ENCODE measurements at regions not wholly inside any gene's neighbourhood (a gene's known extent, or its start where the extent isn't known, plus 50 kb on each side); places are given as distances from the start of the nearest gene placed in this dataset.
"Not testable (repeated sequence)": the region's sequence is repeated elsewhere in the genome, so short reads cannot be mapped to it uniquely, and the experiment has no call there.

DNA sequence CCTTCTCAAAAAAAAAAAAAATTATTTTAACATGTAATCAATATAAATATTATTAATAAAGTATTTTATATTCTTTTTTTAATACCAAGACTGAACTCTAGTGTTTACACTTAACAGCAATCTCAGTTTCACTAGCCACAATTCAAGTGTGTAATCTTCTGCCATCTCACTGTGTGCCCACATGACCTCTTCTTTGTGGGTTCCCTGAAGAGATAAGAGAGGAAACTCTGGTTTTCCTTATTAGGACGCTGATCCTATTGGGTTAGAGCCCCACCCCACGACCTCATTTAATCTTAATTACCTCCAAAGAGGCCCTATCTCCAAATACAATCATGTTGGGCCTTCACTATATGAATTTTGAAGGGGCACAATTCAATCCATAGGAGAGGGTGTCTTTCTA is 177.6 kb downstream of the STK31 start:
- DNase-seq: no peak

DNA sequence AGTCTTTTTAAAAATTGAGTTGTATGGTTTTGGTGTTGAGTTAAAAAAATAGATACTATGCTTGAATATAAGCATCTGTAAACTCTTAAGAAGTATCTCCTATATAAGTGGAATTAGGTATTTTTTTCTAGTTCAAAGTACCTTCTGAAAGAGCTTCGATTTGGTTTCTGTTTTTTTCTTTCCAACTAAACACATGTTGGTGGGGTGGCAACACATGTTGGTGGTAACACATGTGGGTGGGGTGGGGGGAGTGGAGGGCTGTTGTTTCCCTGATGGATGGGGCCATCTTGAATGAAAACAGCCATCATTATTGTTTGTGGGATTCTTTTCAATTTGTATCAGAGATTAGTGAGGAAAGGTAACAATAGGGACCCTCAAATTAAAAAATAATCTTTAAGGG is 178.9 kb downstream of the STK31 start:
- no peak for DNase-seq

DNA sequence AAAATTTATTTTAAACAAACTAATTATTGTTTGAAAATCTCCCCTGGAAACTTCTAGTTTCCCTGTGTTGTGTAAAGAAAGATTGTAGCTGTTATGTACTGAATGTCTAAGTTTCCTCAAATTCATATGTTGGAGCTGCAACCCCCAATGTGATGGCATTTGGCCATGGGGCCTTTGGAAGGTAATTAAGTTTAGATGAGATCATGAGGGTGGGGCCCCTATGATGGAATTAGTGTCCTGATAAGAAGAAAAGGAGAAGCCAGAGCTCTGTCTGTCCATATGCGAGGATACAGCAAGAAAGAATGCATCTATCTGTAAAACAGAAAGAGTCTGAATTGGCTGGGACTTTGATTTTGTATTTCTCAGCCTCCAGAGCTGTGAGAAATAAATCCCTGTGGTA is 179.5 kb downstream of the STK31 start:
- DNase-seq: no peak

DNA sequence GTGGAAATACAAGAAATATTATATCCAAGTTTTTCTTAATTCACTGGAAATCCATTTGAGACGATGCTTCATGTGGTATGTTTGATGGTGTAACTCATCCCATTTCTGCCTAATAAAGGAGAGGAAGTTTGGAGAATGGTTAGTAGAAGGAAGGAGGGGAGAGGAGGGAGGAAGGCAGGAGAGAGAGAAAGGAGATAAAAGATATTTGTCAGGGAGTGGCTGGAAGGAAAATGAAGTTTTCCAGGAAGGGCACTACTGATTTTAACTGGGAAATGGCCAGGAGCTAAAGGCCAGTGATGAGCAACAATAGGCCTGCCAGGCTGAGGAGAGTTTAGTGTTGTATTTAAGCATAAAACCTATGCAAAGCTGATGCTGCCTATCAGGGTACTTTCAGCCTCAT is 182.0 kb downstream of the STK31 start:
- no peak for DNase-seq

DNA sequence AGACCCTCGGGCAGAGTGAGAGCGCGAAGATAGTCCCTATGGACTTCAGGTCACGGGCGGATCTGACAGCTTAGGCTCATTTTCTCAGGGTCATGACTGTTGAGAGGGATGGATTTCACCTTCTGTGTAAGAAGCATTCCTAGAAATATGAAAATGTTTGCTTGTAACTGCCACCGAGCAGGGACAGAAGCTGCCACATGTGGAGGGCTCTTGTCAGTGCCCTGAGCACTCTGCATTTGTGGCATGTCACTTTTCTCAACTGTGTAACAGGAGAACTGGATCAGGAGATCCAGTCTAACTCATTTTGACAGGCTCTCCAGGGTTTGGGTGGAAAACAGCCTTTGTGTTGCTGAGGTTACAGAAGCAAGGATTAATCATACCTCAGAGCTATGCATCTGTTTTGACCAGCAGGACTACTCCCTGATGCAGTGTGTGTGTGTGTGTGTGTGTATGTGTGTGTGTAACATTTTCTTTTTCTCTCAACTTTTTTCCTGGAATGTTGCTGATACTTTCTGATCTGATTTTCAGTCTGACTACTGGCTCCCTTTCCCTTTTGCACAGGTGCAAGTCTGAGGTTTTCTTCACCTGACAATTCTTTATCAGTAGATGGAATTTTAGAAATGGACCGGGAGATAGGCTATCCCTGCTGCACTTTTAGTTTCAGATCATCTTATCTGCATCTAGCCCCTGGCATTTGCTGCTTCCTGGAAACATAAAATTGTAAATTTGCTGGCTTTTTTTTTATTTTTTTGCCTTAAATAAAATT is 183.3 kb downstream of the STK31 start:
- DNase-seq: peak; percentile 16

DNA sequence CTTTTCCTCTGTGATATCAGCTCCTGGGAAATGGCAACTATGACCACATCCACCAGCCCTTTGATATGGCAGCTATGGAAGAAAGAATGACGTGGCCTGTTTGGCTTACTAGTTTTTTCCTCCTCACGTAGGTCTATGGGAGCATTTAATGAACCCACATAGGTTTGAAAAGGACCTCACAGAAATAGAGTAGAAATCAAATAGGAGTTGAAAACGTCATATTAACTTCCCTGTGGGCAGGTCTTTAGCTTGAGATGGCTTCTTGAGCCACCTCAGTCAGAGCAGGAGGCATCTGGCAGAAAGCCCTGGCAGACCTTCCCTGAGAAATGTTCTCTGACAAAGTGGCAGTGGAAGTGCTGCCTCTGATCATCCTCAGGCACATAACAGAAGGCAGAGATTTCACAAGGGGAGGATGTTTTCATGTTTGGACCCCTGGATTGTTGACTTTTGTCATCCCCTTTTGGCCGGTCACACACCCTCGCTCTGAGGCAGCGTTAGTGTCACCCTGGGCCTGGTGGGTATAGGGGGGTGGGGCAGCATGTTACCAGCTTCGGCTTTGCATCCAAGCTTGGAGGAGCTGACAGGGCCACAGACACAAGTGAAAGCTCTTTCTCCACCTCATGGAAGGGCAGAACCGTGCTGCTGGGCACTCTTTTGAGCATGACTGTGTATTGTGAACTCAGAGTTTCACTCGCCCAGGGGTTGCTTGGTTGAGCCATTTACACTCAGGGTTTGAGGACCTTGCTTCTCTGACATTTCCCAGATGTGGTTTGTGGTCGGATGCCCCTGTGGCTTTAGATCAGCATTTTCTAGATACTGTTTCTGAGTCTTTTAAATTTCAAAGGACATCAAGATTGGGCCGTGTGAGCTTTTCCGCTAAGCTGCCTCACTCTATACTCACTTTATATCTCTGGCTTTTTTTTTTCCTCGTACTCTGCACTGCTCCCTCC is 184.2 kb downstream of the STK31 start:
- peak; percentile 86 for DNase-seq

DNA sequence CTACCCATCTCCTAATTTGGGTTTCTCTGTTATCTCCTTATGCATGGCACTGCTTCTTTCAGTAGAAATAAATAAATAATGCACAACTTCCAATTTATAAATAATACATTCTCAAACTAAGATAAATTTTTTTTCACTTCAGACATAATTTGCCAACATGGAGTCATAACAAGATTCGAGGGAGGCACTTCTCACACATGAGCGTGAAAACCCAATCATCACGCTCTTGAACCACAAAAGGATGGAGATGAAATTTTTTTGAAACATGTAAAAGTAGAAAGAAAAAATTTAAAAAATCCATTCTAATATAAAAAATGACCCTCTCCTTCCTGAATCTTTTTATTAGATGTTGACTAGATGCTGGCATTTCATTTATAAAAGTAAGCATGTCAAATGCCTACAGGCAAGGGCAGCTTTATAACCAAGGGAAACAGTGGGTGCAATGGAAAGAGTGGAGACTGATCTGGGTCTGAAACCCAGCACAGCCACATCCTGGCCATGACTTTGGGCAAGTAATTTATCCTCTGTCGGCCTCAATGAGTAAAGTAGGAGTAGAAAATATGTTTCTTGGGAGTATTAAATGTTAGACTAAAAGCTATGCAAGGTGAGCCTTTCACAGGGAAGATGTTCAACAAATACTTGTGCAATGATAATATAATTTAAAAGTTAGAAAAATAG is 185.0 kb downstream of the STK31 start:
- DNase-seq: peak; percentile 58

DNA sequence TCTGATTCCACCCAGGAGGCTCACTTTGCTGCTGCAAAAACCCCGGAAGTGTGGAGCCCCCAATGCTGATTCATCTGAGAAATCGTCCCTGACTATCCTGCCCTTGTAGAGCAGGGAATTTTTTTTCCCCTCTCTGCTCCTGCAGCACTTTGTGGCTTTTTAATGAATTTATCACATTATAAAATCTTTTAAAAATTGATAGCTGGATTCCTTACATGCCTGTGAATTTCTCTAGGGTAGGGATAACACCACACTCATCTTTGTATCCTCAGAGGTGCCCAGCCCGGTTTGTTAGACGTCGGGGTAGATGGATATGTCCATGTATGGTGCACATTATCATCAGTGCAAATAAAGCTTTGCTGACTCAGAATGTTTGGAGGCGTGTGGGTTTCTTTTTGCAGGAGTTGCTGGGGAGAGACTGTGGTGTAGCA is 185.7 kb downstream of the STK31 start:
- peak; percentile 39 for DNase-seq

DNA sequence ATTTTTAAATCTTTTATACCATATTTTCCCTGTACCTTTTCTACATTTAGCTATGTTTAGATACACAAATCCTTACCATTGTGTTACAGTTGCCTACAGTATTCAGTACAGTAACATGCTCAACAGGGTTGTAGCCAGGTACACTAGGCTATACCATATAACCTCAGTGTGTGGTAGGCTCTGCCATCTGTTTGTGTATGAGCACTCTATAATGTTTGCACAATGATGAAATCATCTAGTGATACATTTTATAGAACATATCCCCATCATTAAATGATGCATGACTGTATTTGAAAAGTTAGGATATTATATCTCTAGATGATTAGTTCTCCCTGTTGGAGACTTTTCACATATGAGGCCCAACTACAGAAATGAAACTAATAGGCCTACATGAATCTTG is 188.6 kb downstream of the STK31 start:
- no peak for DNase-seq

DNA sequence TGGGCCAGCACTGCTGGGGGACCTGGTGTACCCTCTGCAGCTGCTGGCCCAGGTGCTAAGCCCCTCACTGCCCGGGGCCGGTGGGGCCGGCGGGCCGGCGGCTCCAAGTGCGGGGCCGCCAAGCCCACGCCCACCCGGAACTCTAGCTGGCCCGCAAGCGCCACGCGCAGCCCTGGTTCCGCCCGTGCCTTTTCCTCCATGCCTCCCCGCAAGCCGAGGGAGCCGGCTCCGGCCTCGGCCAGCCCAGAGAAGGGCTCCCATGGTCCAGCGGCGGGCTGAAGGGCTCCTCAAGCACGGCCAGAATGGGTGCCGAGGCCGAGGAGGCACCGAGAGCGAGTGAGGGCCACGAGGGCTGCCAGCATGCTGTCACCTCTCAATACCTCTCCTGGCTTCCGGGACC is 194.9 kb downstream of the STK31 start:
- not testable (repeated sequence) for DNase-seq

DNA sequence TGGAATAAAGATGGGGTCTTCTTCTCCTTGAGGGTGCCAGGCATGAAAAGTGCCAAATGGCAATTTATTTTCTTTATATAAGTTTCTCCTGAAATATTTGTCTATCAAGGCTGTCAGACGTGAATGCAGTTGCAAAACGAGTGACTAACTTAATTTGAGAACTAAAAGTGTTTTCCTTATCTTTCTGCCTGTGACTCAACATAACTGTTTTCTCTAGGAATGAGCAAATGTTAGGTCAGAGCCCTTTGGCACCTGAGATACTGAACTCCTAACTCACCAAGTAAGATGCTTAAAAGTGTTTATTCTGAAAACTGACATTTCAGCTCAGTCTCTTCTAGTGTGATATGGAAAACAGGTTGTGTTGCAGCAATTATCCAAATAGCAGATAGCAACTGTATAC is 197.0 kb downstream of the STK31 start:
- no peak for DNase-seq

DNA sequence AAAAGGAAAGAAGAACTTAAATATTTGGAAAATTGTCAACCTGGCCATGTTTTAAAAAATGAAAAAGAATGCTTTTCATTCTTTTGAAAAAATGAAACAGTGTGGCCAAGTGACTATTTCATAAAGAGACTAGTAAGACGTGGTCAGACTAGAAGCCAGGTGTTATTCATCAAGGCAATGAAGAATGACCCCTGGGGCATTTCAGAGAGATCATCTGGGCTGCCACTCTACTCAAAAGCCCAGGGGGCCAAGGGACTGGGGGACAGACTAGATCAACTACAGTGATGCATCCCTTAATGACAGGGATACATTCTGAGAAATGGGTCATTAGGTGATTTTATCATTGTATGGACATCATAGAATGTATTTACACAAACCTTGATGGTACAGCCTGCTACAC is 199.4 kb downstream of the STK31 start:
- no peak for DNase-seq

DNA sequence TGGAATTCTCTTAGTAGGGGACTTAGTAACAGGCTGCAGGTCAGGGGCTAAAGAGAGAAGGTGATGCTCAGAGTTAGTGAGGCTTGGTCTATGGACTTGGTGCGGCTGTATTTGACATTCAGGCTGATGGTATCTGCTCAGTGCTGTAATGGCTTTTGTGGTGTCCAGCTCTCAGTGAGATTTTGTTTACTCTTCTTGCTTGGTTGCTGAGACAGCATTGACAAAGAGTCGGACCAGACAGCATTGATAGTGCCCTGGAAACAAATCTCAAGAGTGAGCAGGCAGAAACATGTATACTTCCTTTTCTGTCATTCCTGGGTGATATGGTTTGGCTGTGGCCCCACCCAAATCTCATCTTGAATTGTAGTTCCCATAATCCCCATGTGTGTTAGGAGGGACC is 202.0 kb downstream of the STK31 start:
- no peak for DNase-seq

DNA sequence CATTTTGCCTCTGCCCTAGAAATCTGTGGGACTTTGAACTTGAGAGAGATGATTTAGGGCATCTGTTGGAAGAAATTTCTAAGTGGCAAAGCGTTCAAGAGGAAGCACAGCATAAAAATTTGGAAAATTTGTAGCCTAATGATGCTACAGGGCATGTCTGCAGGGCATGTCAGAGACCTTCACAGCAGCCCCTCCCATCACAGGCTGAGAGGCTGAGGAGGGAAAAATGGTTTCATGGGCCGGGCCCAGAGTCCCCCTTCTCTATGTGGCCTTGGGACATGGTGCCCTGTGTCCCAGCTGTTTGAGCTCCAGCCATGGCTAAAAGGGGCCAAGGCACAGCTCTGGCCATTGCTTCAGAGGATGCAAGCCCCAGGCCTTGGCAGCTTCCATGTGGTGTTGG is 203.0 kb downstream of the STK31 start:
- no peak for DNase-seq

DNA sequence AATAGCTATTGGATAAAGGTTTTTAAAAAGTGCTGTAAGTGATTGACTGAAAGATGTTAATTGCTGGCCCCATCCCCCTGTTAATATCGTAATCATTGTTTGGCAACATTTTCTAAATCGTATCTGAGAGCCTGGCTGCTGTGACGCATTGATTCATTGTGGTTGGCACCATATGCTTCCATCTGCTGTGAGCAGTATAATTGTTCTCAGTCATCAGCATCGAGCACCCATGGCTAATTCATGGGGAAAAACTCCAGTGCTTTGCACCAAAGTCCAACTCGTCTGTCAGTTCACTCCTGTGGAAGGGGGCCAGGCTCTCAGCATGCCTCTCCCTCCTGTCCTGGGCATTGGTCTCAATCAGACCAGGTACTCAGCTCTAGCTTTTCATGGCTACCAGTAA is 205.2 kb downstream of the STK31 start:
- DNase-seq: no peak

DNA sequence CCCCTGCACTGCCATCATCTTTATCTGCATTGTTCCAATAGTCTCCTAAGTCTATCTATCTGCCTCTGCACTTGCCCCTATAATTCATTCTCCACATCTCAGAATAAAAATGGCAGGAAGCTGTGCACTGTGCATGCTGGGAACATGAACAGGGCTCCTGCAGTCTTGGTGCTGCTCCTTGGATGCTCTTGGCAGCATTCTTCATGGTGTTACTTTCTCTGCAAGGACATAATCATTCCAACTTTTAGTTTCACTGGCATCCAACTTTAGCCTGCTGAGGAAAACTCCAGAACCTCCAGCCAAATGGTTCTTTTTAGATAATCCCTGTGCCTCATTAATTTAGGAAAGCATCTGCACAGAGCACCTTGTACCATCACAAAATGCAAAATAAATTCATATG is 208.3 kb downstream of the STK31 start:
- DNase-seq: no peak

DNA sequence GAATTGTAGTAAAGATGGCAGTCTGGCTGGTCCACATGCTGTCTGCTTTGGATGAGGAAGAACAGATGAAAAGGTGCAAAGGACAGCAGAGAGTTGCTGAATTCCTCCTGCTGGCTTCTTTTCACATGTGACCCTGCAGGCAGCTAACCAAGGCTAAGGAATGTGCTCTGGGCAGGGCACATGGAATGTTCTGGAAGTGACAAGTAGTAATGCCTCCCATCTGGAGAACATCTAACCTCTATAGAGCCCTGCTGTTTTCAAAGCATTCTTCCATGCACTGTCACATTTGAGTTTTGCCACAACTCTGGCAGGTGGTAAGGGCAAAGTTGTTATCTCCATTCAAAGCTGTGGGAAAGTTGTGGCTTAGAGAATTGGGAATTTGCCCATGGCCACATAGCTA is 208.8 kb downstream of the STK31 start:
- DNase-seq: no peak

DNA sequence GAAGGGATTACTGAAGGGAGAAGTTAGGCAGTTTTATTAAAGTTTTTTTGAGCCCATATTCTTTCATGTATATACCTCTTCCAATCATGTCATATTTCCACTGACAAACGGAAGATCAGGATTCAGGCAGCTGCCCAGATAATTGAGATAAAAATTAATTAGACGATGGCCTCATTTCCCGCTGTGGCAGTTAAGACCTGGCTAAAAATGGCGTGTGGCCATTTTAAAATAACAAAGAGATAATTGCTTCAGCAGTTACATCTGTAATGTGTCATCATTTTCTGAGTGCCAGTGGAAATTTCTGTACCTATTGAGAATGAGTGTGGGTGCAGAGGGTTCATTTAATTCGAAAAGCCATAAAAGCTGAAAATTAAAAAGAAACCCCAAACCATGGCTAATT is 215.1 kb downstream of the STK31 start:
- DNase-seq: no peak

DNA sequence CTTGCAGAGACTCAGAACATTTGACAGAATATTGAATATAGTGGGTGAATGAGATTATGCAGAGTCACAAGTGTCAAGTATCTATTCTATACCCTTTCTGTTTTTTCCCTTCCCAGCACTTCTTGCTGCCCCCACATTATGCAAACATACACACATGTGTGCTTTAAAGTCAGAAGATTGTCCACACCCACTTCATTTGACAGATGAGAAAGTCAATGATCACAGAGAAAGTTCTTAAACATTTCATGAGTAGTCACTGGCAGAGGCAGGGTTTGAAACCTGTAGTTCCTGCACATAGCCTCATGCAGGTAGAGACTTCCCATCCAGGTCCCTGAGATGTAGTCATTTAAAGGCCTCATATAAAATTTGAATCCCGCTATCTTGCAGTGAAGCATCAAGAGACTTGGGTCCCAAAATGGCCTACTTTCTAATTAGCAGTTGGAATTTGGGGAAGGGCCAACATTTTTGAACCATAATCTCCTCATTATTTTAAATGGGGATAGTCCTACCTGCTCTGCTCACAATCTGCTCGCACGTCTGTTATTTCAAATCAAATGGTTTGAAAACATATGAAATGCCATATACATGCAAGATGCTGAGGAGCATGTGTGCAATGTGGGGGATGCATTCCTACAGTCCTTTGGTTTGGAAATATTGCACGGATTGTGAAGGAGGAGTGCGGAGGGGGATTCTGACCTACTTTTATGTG is 217.8 kb downstream of the STK31 start:
- no peak for DNase-seq

DNA sequence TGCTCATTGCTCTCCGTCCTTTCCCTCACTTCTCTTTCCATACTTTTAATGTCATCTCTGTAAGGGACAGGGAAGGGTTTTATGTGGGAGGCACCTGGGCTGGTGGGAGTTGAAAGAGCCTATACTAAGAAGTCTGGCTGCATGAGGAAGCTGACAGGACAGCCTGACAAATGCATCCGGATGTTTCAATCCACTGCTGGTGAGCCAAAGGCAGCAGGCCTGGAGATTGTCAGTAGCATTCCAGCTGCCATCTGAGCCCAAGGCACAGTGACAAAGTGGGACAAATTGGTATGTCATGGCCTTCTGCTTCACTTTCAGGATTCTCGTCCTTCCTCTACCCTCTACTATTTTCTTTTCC is 218.4 kb downstream of the STK31 start:
- DNase-seq: no peak

DNA sequence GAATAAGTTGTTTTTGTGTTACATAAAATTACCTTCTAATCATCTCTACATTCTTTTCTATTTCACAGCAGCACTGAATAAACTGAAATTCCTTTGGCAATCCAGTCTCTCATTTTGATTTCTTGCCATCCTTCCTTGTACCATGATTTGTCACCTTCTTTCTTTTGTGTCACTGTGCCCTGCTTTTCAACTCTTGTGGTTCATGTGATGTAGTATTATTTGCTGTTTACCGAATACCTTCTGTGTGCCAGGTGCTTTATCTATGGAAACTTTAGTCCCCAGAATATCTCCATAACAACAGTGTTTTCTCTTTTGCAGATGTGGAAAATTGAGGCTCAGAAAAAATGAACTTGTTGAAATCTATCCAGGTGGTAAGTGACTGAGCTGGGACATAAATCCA is 220.3 kb downstream of the STK31 start:
- no peak for DNase-seq

DNA sequence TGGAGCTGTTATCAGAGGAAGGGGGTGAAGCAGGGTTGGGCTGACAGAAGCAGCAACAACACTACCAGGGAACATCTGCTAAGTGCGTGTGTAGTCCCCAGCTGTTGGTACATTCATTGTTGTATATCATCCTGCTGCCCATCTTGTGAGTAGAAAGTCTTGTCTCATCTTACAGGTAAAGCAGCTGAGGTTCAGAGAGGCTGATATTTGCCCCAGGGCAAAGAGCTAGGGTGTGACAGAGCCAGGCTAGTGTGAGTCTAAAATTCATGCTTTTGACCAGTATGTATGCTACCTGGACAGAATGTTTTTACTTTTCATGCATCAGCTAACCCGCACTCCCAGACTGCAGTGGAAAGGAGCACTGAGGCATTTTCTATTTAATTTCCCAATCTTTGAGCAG is 221.6 kb downstream of the STK31 start:
- no peak for DNase-seq

DNA sequence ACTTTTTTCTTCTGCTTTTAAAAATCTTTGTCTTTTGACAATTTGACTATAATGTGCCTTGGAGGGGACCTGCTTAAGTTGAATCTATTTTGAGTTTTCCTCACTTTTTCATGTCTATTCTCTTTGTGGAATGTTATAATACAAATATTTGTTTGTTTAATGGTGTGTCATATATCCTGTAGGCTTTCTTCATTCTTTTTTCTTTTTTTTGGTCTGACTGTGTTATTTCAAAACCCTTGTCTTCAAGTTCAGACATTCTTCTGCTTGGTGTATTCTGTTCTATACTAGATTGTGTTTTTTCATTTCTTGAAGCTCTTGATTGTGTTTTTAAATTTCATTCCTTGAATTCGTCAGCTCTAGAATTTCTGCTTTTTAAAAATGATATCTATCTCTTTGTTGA is 228.2 kb downstream of the STK31 start:
- DNase-seq: no peak

All from activated CD4-positive, alpha-beta T cell treated with anti-CD3 and anti-CD28 coated beads, Interleukin-2, Interleukin-6, amounts not matched to agents 100 ng/mL and 50 ng/mL, durations not matched to agents 16 hours and 8 hours (primary cell).